Osteoblast (primary cell): ENCODE measurements at regions not wholly inside any gene's neighbourhood (a gene's known extent, or its start where the extent isn't known, plus 50 kb on each side); places are given as distances from the start of the nearest gene placed in this dataset.

Experiments used
- DNase-seq: peaks from one replicate; pipeline ENCODE4 v3.0.0; 2011; ENCODE audit warnings: low spot score, mixed read lengths; ENCODE audit not compliant: insufficient read length; ENCODE audit errors: missing footprints
- H2AFZ ChIP-seq: 2 replicates; pipeline ENCODE4 v1.6.0; 2011; ENCODE audit warnings: mild to moderate bottlenecking, low read length
- H3K27ac ChIP-seq: 2 replicates; pipeline ENCODE4 v1.5.1; 2011; ENCODE audit warnings: mild to moderate bottlenecking, low read depth, low read length, moderate library complexity
- H3K27me3 ChIP-seq: 2 replicates; pipeline ENCODE4 v1.6.0; 2012; ENCODE audit warnings: mild to moderate bottlenecking, control low read depth, inconsistent platforms, low read length, moderate library complexity; ENCODE audit not compliant: insufficient read depth
- H3K36me3 ChIP-seq: 2 replicates; pipeline ENCODE4 v1.5.1; 2011; ENCODE audit warnings: mild to moderate bottlenecking, low read length, control low read depth, moderate library complexity; ENCODE audit not compliant: insufficient read depth
- H3K4me1 ChIP-seq: 2 replicates; pipeline ENCODE4 v1.5.1; 2011; ENCODE audit warnings: mild to moderate bottlenecking, low read length, control low read depth, moderate library complexity; ENCODE audit not compliant: insufficient read depth
- H3K4me2 ChIP-seq: 2 replicates; pipeline ENCODE4 v1.6.0; 2011; ENCODE audit warnings: mild to moderate bottlenecking, low read length; ENCODE audit not compliant: insufficient read depth
- H3K4me3 ChIP-seq: fragments of 200-600 bp; sonication (generic); 3 replicates; pipeline ENCODE4 v1.5.1; 2012; ENCODE audit warnings: mild to moderate bottlenecking, low read length, inconsistent platforms; ENCODE audit not compliant: insufficient read depth
- H3K79me2 ChIP-seq: 2 replicates; pipeline ENCODE4 v1.6.0; 2012; ENCODE audit warnings: mild to moderate bottlenecking, low read length, control low read depth, inconsistent platforms; ENCODE audit not compliant: insufficient read depth
- H3K9me3 ChIP-seq: 2 replicates; pipeline ENCODE4 v1.5.1; 2011; ENCODE audit warnings: low read depth, low read length, control low read depth
- H4K20me1 ChIP-seq: 2 replicates; pipeline ENCODE4 v1.6.0; 2012; ENCODE audit warnings: mild to moderate bottlenecking, low read length, control low read depth; ENCODE audit not compliant: insufficient read depth
- TF ChIP-seq, protein P1 (sequence below): IDR thresholded peaks from 2 replicates; pipeline ENCODE4 v1.5.1; 2011; ENCODE audit warnings: mild to moderate bottlenecking, low read depth, low read length, moderate library complexity; ENCODE audit errors: extremely low read depth

GRCh38 chr3:28891485-28891884 lies 389.4 kb upstream of the RBMS3 start:
- H3K27ac ChIP-seq, result no peak overlapping the region
- no peaks in the 10 kb centered on the region for H3K9me3 ChIP-seq
- no peaks in the 10 kb centered on the region for H4K20me1 ChIP-seq
- no peak overlapping the region for H3K4me3 ChIP-seq
- DNase-seq, result no peak
- H3K4me2 ChIP-seq, result no peak overlapping the region
- no peaks in the 10 kb centered on the region for H3K36me3 ChIP-seq
- no peaks in the 10 kb centered on the region for H3K79me2 ChIP-seq
- H2AFZ ChIP-seq, result no peak overlapping the region
- no peaks in the 10 kb centered on the region for H3K4me1 ChIP-seq
- H3K27me3 ChIP-seq, result no peaks in the 10 kb centered on the region
- TF ChIP-seq, protein P1, sequence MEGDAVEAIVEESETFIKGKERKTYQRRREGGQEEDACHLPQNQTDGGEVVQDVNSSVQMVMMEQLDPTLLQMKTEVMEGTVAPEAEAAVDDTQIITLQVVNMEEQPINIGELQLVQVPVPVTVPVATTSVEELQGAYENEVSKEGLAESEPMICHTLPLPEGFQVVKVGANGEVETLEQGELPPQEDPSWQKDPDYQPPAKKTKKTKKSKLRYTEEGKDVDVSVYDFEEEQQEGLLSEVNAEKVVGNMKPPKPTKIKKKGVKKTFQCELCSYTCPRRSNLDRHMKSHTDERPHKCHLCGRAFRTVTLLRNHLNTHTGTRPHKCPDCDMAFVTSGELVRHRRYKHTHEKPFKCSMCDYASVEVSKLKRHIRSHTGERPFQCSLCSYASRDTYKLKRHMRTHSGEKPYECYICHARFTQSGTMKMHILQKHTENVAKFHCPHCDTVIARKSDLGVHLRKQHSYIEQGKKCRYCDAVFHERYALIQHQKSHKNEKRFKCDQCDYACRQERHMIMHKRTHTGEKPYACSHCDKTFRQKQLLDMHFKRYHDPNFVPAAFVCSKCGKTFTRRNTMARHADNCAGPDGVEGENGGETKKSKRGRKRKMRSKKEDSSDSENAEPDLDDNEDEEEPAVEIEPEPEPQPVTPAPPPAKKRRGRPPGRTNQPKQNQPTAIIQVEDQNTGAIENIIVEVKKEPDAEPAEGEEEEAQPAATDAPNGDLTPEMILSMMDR, result no peak

GRCh38 chr3:28900301-28900700 lies 380.6 kb upstream of the RBMS3 start:
- no peak overlapping the region for H3K4me2 ChIP-seq
- no peaks in the 10 kb centered on the region for H4K20me1 ChIP-seq
- TF ChIP-seq, protein P1, result no peak
- H3K36me3 ChIP-seq, result no peaks in the 10 kb centered on the region
- no peak overlapping the region for H2AFZ ChIP-seq
- peak; percentile 90 for DNase-seq
- no peaks in the 10 kb centered on the region for H3K79me2 ChIP-seq
- no peak overlapping the region for H3K27ac ChIP-seq
- H3K4me3 ChIP-seq, result no peak overlapping the region
- H3K9me3 ChIP-seq, result no peaks in the 10 kb centered on the region
- H3K4me1 ChIP-seq, result no peaks in the 10 kb centered on the region
- H3K27me3 ChIP-seq, result no peaks in the 10 kb centered on the region

DNA sequence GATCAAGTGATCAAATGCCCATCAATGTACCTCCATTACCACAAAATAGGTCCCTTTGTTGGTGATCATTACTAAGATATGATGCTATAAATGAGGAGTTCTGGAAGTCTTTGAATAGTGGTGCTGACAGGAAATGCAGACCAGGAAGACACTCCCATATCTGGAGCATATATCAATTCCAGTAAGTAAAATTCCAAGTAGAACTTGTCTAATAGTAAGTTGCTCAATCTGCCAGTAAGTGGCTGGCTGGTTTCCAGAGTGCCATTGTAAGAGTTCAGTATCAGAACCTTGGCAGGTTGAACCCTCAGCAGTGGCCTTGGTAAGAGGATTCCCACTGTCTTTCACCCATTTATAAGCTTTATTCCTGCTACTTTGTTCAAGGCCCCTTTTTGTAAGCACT lies 379.9 kb upstream of the RBMS3 start:
- no peaks in the 10 kb centered on the region for H3K9me3 ChIP-seq
- H3K79me2 ChIP-seq, result no peaks in the 10 kb centered on the region
- TF ChIP-seq, protein P1, result no peak
- no peak overlapping the region for H3K4me3 ChIP-seq
- no peak overlapping the region for H2AFZ ChIP-seq
- no peaks in the 10 kb centered on the region for H3K27me3 ChIP-seq
- DNase-seq, result peak; percentile 35
- H4K20me1 ChIP-seq, result no peaks in the 10 kb centered on the region
- no peaks in the 10 kb centered on the region for H3K4me1 ChIP-seq
- no peak overlapping the region for H3K4me2 ChIP-seq
- no peak overlapping the region for H3K27ac ChIP-seq
- H3K36me3 ChIP-seq, result no peaks in the 10 kb centered on the region

DNA sequence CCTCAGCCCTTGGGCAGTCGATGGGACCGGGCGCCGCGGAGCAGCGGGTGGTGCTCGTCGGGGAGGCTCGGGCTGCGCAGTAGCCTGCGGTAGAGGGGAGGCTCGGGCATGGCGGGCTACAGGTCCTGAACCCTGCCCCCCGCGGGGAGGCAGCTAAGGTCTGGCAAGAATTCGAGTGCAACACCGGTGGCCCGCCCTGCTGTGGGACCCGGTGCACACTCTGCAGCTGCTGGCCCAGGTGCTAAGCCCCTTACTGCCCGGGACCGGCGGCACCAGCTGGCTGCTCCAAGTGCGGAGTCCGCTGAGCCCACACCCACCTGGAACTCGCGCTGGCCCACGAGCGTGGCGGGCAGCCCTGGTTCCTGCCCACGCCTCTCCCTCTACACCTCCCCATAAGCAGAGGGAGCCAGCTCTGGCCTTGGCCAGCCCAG lies 377.7 kb upstream of the RBMS3 start:
- H3K4me3 ChIP-seq, result no peak overlapping the region
- no peak for DNase-seq
- TF ChIP-seq, protein P1, result no peak
- H3K9me3 ChIP-seq, result no peaks in the 10 kb centered on the region
- no peaks in the 10 kb centered on the region for H4K20me1 ChIP-seq
- no peaks in the 10 kb centered on the region for H3K4me1 ChIP-seq
- H3K79me2 ChIP-seq, result no peaks in the 10 kb centered on the region
- no peak overlapping the region for H3K27ac ChIP-seq
- H3K4me2 ChIP-seq, result no peak overlapping the region
- H3K36me3 ChIP-seq, result no peaks in the 10 kb centered on the region
- no peaks in the 10 kb centered on the region for H3K27me3 ChIP-seq
- H2AFZ ChIP-seq, result no peak overlapping the region
